Ovary (tissue), 3 donors: ENCODE measurements at regions not wholly inside any gene's neighbourhood (a gene's known extent, or its start where the extent isn't known, plus 50 kb on each side); places are given as distances from the start of the nearest gene placed in this dataset.

Experiments used
- POLR2A ChIP-seq: fragments of 450-650 bp; IDR thresholded peaks from one replicate; pipeline ENCODE4 v1.6.1; 2017; ENCODE audit warnings: antibody characterized with exemption, mild to moderate bottlenecking, moderate library complexity
- TF ChIP-seq, protein P1 (sequence below), 3 donors: fragments of 450-650 bp in 2 of 3; fragments of 200-600 bp in 1 of 3; IDR thresholded peaks; one replicate each; pipeline versions ENCODE4 v1.5.1 to v1.8.0; 2016 to 2022; ENCODE audit warnings: antibody characterized with exemption in 3 of 3, mild to moderate bottlenecking in 1 of 3
- donor health status: DM: no; HTN: no; CAD: no.

DNA sequence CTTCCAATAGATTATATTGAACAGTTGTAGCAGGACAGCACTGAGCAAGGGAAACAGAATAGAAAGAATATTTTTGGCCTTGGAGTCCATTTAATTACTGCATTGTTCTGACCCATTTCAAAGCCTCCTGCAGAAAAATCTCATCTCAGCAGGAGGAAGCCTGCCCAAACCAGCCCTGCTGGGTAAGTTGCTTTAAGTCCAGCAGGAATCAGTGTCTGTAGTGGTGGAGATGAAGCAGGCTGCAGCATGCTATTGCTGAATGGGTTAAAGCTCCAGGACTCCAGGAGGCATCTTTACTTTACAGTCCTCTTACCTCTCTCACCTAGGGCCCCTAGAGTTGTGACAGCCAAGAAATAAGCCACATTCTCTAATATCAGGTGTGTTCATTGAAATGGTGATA, 380.3 kb upstream of the THBS1 start:
- TF ChIP-seq, protein P1, sequence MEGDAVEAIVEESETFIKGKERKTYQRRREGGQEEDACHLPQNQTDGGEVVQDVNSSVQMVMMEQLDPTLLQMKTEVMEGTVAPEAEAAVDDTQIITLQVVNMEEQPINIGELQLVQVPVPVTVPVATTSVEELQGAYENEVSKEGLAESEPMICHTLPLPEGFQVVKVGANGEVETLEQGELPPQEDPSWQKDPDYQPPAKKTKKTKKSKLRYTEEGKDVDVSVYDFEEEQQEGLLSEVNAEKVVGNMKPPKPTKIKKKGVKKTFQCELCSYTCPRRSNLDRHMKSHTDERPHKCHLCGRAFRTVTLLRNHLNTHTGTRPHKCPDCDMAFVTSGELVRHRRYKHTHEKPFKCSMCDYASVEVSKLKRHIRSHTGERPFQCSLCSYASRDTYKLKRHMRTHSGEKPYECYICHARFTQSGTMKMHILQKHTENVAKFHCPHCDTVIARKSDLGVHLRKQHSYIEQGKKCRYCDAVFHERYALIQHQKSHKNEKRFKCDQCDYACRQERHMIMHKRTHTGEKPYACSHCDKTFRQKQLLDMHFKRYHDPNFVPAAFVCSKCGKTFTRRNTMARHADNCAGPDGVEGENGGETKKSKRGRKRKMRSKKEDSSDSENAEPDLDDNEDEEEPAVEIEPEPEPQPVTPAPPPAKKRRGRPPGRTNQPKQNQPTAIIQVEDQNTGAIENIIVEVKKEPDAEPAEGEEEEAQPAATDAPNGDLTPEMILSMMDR (IDR thresholded peaks at IDR 0.05), result no peak
- TF ChIP-seq POLR2A, result no peak
